ENCODE measurements at regions not wholly inside any gene's neighbourhood (a gene's known extent, or its start where the extent isn't known, plus 50 kb on each side); places are given as distances from the start of the nearest gene placed in this dataset.

GRCh38 chr2:172153156-172153555 lies 50.5 kb upstream of the DLX2 start:
- no peak for DNase-seq

- no peak for DNase-seq
Observed at GRCh38 chr2:172153757-172154156, 51.1 kb upstream of the DLX2 start.

GRCh38 chr2:172155752-172156151 lies 53.1 kb upstream of the DLX2 start:
- DNase-seq, result no peak

GRCh38 chr2:172160839-172161238 lies 58.1 kb upstream of the DLX2 start:
- DNase-seq, result no peak

- DNase-seq, result no peak
Observed at GRCh38 chr2:172162225-172162733, 59.6 kb upstream of the DLX2 start.

GRCh38 chr2:172162739-172163336 lies 60.1 kb upstream of the DLX2 start:
- no peak for DNase-seq

GRCh38 chr2:172168917-172169346 lies 66.2 kb upstream of the DLX2 start:
- no peak for DNase-seq

GRCh38 chr2:172169611-172170010 lies 66.9 kb upstream of the DLX2 start:
- DNase-seq, result no peak

- DNase-seq, result peak in 42 of 56 donors; percentile 8 to 72 (median 30)
Observed at GRCh38 chr2:172172513-172173173, 69.9 kb upstream of the DLX2 start.

- DNase-seq, result no peak
Observed at GRCh38 chr2:172173174-172173706, 70.5 kb upstream of the DLX2 start.

GRCh38 chr2:172177581-172177980 lies 74.9 kb upstream of the DLX2 start:
- no peak for DNase-seq

- no peak for DNase-seq
Observed at GRCh38 chr2:172177996-172178395, 75.3 kb upstream of the DLX2 start.

- no peak for DNase-seq
Observed at GRCh38 chr2:172179045-172179701, 76.5 kb upstream of the DLX2 start.

- no peak for DNase-seq
Observed at GRCh38 chr2:172181840-172182239, 79.1 kb upstream of the DLX2 start.

GRCh38 chr2:172182624-172183023 lies 79.9 kb upstream of the DLX2 start:
- DNase-seq, result no peak

GRCh38 chr2:172193331-172194089 lies 90.8 kb upstream of the DLX2 start:
- no peak for DNase-seq

- no peak for DNase-seq
Observed at GRCh38 chr2:172195836-172196376, 93.2 kb upstream of the DLX2 start.

GRCh38 chr2:172196768-172197431 lies 94.2 kb upstream of the DLX2 start:
- DNase-seq, result no peak

GRCh38 chr2:172198361-172198760 lies 95.7 kb upstream of the DLX2 start:
- DNase-seq, result no peak

GRCh38 chr2:172198908-172199307 lies 96.2 kb upstream of the DLX2 start:
- DNase-seq, result no peak
